ENCODE measurements at regions not wholly inside any gene's neighbourhood (a gene's known extent, or its start where the extent isn't known, plus 50 kb on each side); places are given as distances from the start of the nearest gene placed in this dataset.

GRCh38 chr15:39247574-39247973 is 333.3 kb upstream of the THBS1 start:
- Histone ChIP-seq H3K27me3 (ENCODE audit: control insufficient read depth, insufficient read depth, low read length) (no peaks in the 10 kb centered on the region), H3K4me3 (ENCODE audit: low read depth, low read length) (no peak overlapping the region), H3K36me3 (ENCODE audit: control insufficient read depth, insufficient read depth, low read length) (no peaks in the 10 kb centered on the region)
- TF ChIP-seq CTCF (IDR thresholded peaks at IDR 0.05; ENCODE audit: insufficient read depth, low read length, poor library complexity, severe bottlenecking), result no peak
- DNase-seq (ENCODE audit: low read depth), result no peak

- H3K27me3 ChIP-seq (ENCODE audit: control insufficient read depth, insufficient read depth, low read length), result no peaks in the 10 kb centered on the region
- H3K4me3 ChIP-seq (ENCODE audit: low read depth, low read length), result no peak overlapping the region
- no peak for DNase-seq (ENCODE audit: low read depth)
- TF ChIP-seq CTCF (IDR thresholded peaks at IDR 0.05; ENCODE audit: insufficient read depth, low read length, poor library complexity, severe bottlenecking), result no peak
- H3K36me3 ChIP-seq (ENCODE audit: control insufficient read depth, insufficient read depth, low read length), result no peaks in the 10 kb centered on the region
Measured at GRCh38 chr15:39248204-39248603, 332.7 kb upstream of the THBS1 start.

- H3K36me3 ChIP-seq (ENCODE audit: control insufficient read depth, insufficient read depth, low read length), result no peaks in the 10 kb centered on the region
- no peak for TF ChIP-seq CTCF (IDR thresholded peaks at IDR 0.05; ENCODE audit: insufficient read depth, low read length, poor library complexity, severe bottlenecking)
- H3K27me3 ChIP-seq (ENCODE audit: control insufficient read depth, insufficient read depth, low read length), result no peaks in the 10 kb centered on the region
- H3K4me3 ChIP-seq (ENCODE audit: low read depth, low read length), result no peak overlapping the region
- DNase-seq (ENCODE audit: low read depth), result no peak
Measured at GRCh38 chr15:39250001-39250400, 330.9 kb upstream of the THBS1 start.

GRCh38 chr15:39250460-39251186 is 330.3 kb upstream of the THBS1 start:
- H3K4me3 ChIP-seq (ENCODE audit: low read depth, low read length), result no peak overlapping the region
- no peak for DNase-seq (ENCODE audit: low read depth)
- TF ChIP-seq CTCF (IDR thresholded peaks at IDR 0.05; ENCODE audit: insufficient read depth, low read length, poor library complexity, severe bottlenecking), result no peak
- no peaks in the 10 kb centered on the region for H3K36me3 ChIP-seq (ENCODE audit: control insufficient read depth, insufficient read depth, low read length)
- no peaks in the 10 kb centered on the region for H3K27me3 ChIP-seq (ENCODE audit: control insufficient read depth, insufficient read depth, low read length)

- Histone ChIP-seq H3K36me3 (ENCODE audit: control insufficient read depth, insufficient read depth, low read length) (no peaks in the 10 kb centered on the region), H3K4me3 (ENCODE audit: low read depth, low read length) (no peak overlapping the region), H3K27me3 (ENCODE audit: control insufficient read depth, insufficient read depth, low read length) (no peaks in the 10 kb centered on the region)
- DNase-seq (ENCODE audit: low read depth), result no peak
- no peak for TF ChIP-seq CTCF (IDR thresholded peaks at IDR 0.05; ENCODE audit: insufficient read depth, low read length, poor library complexity, severe bottlenecking)
Measured at GRCh38 chr15:39251413-39252133, 329.3 kb upstream of the THBS1 start.

All from kidney epithelial cell (primary cell).